ENCODE measurements at regions not wholly inside any gene's neighbourhood (a gene's known extent, or its start where the extent isn't known, plus 50 kb on each side); places are given as distances from the start of the nearest gene placed in this dataset.

DNA sequence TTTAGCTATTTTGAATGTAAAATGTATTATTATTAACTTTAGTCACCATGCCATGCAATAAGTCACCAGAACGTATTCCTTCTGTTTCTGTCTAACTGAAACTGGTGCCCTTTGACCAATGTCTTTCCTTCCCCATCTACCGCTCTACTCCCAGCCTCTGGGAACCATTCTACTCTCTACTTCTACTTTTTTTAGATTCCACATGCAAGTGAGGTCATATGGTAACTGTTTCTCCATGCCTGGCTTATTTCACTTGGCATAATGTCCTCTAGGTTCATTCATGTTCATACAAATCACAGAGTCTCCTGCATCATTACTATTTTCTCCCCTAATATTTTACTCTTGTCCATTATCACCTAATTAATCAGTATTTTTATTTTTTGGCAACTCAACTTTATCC, 160.1 kb downstream of the TMX1 start:
- no peak for DNase-seq

GRCh38 chr14:51401272-51401671, 161.2 kb downstream of the TMX1 start:
- no peak for DNase-seq

DNA sequence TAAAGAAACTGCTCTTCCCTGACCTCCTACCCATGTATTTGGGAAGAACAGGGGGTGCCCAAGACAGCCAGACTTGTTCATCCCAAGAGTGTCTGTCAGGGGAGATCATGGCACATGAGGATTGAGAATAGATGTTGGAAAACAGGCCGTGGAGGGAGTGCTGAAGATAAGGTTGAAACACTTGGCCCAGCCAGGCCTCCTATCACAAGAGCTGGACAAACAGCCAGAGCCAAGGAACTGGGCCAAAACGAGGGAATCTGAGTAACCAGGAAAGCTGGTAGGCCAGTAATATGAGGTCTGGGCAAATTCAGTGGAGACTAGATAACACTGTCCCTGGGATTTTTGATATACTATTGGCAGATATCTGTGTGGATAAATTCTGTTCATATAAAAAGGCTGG, 161.7 kb downstream of the TMX1 start:
- no peak for DNase-seq

- DNase-seq: no peak
Measured at GRCh38 chr14:51410897-51411296, 170.8 kb downstream of the TMX1 start.

- DNase-seq: no peak
Measured at GRCh38 chr14:51419685-51420084, 179.6 kb downstream of the TMX1 start.

DNA sequence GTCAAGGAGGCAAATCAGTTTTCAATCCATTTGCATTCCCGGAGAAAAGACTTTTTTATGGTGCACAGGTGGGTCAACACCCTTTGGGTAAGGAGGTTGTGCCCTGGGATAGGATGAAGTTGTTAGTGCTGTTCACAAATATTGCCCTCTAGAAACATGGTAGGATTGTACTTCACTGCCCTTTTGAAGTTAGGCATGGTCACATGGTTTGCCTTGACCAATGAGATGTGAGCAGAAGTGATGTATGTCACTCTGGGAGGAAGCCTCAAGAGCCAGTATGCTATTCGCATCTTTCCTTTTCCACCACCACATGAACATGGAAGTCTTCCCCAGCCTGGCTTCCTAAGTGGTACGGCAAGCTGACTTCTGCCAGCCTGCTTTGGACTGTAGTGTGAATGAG, 182.7 kb downstream of the TMX1 start:
- no peak for DNase-seq

DNA sequence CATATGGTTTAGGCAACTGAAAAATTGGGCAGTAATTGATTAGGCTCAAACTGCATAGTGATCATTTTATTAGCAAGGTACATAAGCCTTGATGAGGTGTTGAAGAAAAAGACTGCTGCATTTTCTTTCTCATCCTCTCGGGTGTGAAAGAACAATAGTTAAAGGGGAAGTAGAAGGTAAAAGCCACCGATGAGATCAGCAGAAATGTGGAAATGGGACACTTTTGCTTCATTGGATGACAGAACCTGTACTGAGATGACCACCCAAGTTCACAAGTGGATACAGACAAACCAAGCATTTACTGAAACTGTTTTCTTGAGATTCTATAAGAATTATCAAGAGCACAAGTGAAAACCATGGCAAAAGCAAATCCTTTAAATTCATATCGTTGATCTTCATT, 184.0 kb downstream of the TMX1 start:
- no peak for DNase-seq

DNA sequence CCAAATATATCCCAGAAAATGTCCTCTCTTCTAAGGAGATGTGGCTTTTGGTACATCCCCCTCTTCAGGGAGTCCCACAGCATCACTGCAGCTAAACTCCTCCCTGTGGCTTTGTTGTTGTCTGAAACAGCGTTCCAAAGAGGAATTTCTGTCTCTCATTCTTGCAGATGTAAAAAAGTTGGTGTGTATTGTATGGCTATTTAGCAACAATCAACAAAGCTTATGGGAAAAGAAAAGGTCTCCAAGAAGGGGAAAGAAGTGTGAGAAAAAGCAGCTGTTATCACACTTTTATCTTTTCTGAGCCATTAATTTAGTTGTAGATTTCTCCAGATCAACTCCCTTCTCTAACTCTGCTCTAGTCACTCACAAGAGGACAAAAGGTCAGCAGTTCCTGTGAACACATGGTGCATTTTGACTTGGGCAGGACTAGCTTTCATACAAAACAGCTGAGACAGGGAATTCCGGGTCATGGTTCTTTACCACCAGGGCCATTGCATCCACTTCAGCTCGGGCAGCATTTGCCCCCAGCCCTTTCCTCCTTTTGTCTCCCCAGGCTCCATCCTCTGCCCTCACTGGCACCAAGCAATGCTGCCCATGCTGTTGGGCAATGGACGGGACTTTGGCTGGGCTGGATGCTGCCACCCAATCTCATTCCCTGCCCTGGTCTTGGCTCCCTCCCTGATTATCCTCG, 184.7 kb downstream of the TMX1 start:
- no peak for DNase-seq

DNA sequence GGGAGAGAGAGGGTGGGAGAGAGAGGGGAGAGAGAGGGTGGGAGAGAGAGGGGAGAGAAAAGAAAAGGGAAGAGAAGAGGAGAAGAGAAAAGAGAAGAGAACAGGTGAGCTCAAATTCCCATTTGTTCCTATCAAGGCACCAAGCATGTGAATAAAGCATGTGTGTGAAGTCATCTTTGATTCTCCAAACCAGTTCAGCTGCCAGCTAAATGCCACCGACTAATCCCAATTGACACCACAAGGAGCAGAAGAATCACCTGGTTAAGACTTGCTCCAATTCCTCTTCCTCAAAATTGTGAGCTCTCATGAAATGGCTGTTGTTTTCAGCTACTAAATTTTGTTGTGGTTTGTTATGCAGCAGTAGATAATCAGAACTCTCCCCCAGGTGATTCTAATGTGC, 188.9 kb downstream of the TMX1 start:
- no peak for DNase-seq

DNA sequence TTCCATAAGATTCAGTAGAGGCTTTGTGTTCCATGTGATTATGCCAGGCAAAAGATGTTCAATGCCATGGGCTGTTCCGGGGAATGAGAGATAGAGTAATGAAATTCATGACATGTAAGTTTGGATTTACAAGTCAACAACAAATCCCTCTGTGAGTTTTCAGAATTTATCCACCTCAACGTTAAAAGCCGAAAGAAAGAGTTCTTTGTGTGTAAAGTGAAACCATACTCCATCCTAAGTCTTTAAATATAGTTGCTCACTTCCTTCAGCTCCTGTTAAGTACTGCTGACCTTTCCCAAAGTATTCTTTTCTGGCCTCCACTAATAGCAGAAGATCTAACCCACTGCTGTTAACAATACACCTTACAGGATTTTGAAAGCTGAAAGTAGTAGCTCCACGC, 190.0 kb downstream of the TMX1 start:
- DNase-seq: no peak

DNA sequence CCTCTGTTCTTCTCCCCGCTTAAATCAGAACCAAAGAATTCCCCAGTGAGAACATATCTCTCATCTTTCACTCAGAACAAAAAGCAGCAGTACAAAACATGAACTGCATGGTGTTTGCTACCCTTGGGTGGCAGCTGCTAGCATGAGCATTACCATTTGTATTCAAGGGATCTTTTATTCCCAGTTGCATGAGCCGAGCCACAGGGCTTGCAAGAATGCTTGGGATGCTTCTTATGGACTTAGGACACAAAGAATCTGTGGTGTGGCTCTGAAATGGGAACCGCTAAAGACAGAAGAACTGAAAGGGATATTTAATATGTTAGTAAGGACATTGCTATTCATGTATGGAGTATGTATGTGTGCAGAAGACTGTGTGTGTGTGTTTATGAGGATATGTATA, 190.6 kb downstream of the TMX1 start:
- DNase-seq: no peak

GRCh38 chr14:51431033-51431709, 191.1 kb downstream of the TMX1 start:
- DNase-seq: no peak

GRCh38 chr14:51431741-51432140, 191.7 kb downstream of the TMX1 start:
- DNase-seq: no peak

DNA sequence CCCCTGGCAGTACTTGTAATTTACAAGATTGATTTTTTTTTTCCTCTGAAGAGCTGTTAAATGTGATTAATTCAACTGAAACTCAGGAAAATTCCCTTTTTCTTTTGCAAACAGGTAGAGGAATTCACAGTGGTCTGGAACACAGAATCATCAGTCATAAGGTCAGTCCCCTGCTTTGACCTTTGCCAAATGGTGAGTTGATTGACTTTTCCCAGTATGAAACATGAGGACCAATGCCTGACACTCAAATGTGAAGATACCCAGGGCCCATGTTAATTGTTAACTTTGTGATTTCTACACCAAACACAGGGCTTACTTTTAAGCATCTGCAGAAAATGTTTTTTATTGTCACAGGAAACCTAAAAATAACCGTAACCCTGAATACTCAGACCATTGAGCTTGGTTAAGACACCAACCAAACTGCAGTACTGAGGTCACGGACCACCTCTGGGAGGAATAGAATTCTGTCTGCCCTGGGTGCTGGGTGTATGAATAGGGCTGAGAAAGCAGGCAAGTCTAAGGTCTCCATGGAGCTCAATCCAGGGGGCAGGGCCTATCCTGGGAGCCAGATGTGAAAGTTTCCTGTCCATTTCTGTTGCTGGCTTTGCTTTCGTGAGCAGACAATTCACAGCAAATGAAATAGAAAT, 192.4 kb downstream of the TMX1 start:
- DNase-seq: no peak

GRCh38 chr14:51436630-51437029, 196.6 kb downstream of the TMX1 start:
- no peak for DNase-seq

GRCh38 chr14:51439896-51440295, 199.8 kb downstream of the TMX1 start:
- DNase-seq: no peak

DNA sequence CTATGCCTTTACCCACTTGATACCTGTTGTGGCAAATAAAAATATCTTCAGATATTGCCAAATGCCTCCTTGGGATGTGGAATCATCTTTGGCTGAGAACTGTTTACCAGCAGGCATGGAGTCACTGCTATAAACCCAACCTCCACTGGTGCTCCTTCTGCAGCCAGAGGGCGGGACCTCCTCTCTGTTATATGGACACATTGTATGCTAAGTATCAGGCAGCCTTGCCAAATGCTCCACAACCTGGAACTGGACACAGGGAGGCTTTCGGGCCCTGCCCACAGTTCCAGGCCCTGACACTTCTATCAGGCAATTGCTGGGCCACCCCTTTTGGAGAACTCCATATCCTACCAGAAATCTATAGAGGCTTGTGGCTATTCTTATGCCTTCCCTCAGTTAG, 201.0 kb downstream of the TMX1 start:
- DNase-seq: no peak

DNA sequence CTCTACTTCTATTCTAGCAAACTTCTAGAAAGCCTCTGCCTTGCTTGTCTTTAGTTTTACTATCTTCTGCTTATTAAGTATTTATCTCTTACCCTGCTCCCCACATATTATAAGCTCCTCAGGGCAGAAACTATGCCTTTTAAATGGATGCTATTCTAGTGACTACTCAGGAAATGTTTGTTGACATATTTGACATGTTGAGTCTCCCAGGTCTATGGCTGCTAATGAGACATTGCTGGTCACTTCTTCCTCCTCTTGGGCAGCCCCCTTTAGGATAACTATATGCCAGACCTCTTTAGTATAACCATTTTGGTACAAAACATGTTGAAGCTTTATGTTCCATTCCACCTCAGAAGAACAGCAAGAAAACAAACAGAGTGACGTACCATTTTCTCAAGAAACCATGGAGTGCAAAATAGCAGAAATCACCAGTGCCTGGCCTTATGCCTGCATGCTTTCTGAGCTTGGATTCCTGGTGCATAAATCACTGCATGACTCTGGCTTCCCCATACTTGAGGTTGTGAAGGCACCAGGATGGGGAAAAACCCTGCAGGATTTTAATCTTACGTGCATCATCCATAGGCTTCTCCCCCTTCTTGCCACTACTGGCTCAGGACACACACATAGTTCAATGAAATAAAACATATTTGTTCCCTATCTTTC, 202.6 kb downstream of the TMX1 start:
- no peak for DNase-seq

GRCh38 chr14:51443195-51444018, 203.4 kb downstream of the TMX1 start:
- no peak for DNase-seq

DNA sequence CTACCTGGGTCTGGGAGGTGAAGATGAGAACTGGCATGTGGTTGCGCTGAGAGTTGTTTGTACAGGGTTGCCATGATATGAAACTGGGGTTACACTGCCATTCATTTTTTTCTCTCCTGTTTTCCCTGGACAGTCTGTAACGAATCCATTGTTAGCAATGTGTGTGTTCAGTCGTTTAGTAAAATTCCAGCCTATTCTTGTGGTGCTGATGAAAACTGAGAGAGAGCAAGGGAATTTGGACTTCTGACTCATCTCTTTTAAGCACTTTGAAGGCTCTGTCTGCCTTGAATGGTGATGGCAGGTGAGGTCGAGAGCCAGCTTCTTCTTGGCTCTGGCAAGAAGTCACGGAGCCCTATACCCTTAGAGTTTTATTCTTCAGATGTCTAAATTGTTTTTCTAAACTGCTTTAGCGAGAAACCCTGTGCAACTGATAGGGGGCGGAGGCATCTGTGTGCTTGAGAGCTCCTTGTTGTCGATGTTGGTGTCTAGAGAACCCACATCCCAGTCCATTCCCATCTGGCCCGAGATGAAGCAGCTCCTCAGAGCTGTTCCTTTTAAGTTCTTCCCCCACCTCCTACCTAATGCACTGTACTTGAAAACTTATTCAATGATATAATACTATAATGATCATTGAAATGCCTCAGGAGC, 204.4 kb downstream of the TMX1 start:
- DNase-seq: no peak

DNA sequence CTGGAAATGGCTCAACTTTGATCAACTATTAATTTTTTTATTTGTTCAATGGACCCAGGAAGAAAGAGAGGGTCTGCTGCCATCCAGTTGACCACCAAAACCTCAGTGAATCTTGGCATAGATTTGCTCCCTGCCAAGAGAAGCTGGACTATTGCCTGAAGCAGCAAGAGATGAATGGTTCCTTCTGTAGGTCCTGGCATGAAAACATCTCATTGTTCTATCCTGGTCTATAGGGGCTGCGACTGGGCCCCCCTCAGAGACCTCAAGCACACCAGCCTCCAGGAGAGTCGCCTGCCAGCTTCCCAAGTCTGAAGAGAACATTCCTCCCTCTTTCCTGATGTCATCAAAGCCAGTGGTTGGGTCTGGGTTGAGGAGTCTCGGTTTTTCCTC, 204.9 kb downstream of the TMX1 start:
- DNase-seq: no peak

- DNase-seq: no peak
Measured at GRCh38 chr14:51446771-51447170, 204.9 kb upstream of the FRMD6 start.

- DNase-seq: no peak
Measured at GRCh38 chr14:51447411-51447810, 204.3 kb upstream of the FRMD6 start.

Data from NCI-H1417 treated with DMSO at 0.1 percent for 48 hours (cell line).